TTC549 (cell line): ENCODE measurements at regions not wholly inside any gene's neighbourhood (a gene's known extent, or its start where the extent isn't known, plus 50 kb on each side); places are given as distances from the start of the nearest gene placed in this dataset.
"Not testable (repeated sequence)": the region's sequence is repeated elsewhere in the genome, so short reads cannot be mapped to it uniquely, and the experiment has no call there.

Experiments
- FAIRE-seq: peaks from 2 replicates; lab custom pipeline; 2012; peaks lifted over from hg19 to GRCh38; lab: Jason Lieb, UNC

- FAIRE-seq, result no peak
Observed at GRCh38 chr16:72657164-72657563, 390.8 kb downstream of the ZFHX3 start.

GRCh38 chr16:72654535-72654934, 393.4 kb downstream of the ZFHX3 start:
- FAIRE-seq, result no peak

- FAIRE-seq, result no peak
Observed at GRCh38 chr16:72649254-72649944, 398.5 kb downstream of the ZFHX3 start.

GRCh38 chr16:72646615-72647014, 401.3 kb downstream of the ZFHX3 start:
- FAIRE-seq, result no peak

- FAIRE-seq, result no peak
Observed at GRCh38 chr16:72645538-72645937, 402.4 kb downstream of the ZFHX3 start.

- no peak for FAIRE-seq
Observed at GRCh38 chr16:72644911-72645310, 403.0 kb downstream of the ZFHX3 start.

- no peak for FAIRE-seq
Observed at GRCh38 chr16:72639494-72639893, 408.4 kb downstream of the ZFHX3 start.

GRCh38 chr16:72637306-72637705, 410.6 kb downstream of the ZFHX3 start:
- no peak for FAIRE-seq

- no peak for FAIRE-seq
Observed at GRCh38 chr16:72635694-72636093, 412.2 kb downstream of the ZFHX3 start.

- no peak for FAIRE-seq
Observed at GRCh38 chr16:72635104-72635503, 412.8 kb downstream of the ZFHX3 start.

GRCh38 chr16:72627182-72627896, 420.6 kb downstream of the ZFHX3 start:
- FAIRE-seq, result not testable (repeated sequence)

- no peak for FAIRE-seq
Observed at GRCh38 chr16:72626623-72627022, 421.3 kb downstream of the ZFHX3 start.

GRCh38 chr16:72621651-72622050, 426.3 kb downstream of the ZFHX3 start:
- FAIRE-seq, result no peak

- no peak for FAIRE-seq
Observed at GRCh38 chr16:72620853-72621252, 427.1 kb downstream of the ZFHX3 start.

- FAIRE-seq, result no peak
Observed at GRCh38 chr16:72620348-72620747, 427.6 kb downstream of the ZFHX3 start.

GRCh38 chr16:72615856-72616255, 432.1 kb downstream of the ZFHX3 start:
- FAIRE-seq, result no peak

GRCh38 chr16:72612718-72613117, 435.2 kb downstream of the ZFHX3 start:
- no peak for FAIRE-seq

GRCh38 chr16:72612256-72612655, 435.7 kb downstream of the ZFHX3 start:
- FAIRE-seq, result no peak

GRCh38 chr16:72609933-72610332, 438.0 kb upstream of the PMFBP1 start:
- no peak for FAIRE-seq

GRCh38 chr16:72609066-72609465, 437.1 kb upstream of the PMFBP1 start:
- FAIRE-seq, result no peak

GRCh38 chr16:72604375-72604774, 432.4 kb upstream of the PMFBP1 start:
- FAIRE-seq, result no peak

- no peak for FAIRE-seq
Observed at GRCh38 chr16:72602499-72602898, 430.5 kb upstream of the PMFBP1 start.

- FAIRE-seq, result no peak
Observed at GRCh38 chr16:72598696-72599095, 426.7 kb upstream of the PMFBP1 start.

GRCh38 chr16:72597938-72598337, 426.0 kb upstream of the PMFBP1 start:
- FAIRE-seq, result no peak
